HCT116 (cell line): ENCODE measurements at regions not wholly inside any gene's neighbourhood (a gene's known extent, or its start where the extent isn't known, plus 50 kb on each side); places are given as distances from the start of the nearest gene placed in this dataset.

ENCODE experiments used
- ATAC-seq: fragments of 200-7000 bp; cut with Tn5 transposase; 2 replicates; pipeline ENCODE4 v1.9.1; 2020; ENCODE audit warnings: mild to moderate bottlenecking, moderate library complexity
- BruUV-seq: library from RNA; stranded (reverse); fragments of 400-500 nt; replicated peaks from 2 replicates; lab custom pipeline; 2021; lab: Mats Ljungman, UMichigan
- CTCF ChIA-PET: fragments of 300-600 bp; sonication (Branson Sonifier 250); formaldehyde crosslinking; loops from one replicate; lab custom pipeline; 2021; ENCODE audit warnings: antibody characterized with exemption; lab: Charles Lee
- POLR2A ChIA-PET: fragments of 300-600, 350-600 bp; sonication (Branson Sonifier 250); formaldehyde crosslinking; loops from one replicate; lab custom pipeline; 2021; ENCODE audit warnings: antibody characterized with exemption; lab: Charles Lee
- RAD21 ChIA-PET, 2 experiments: fragments of 300-600 bp; sonication (Branson Sonifier 250); formaldehyde crosslinking; loops; one replicate each; lab custom pipeline; 2023; ENCODE audit warnings: low total read pairs in 2 of 2; ENCODE audit not compliant: uncharacterized antibody in 2 of 2, unreplicated experiment in 2 of 2, low non-redundant PET in 1 of 2; lab: Charles Lee
- DNase-seq: peaks from one replicate; pipeline ENCODE4 v3.0.0-alpha.2; 2010; ENCODE audit warnings: low read depth, low spot score
- H2AFZ ChIP-seq: fragments of 200-600 bp; shearing (Covaris generic), sonication (generic); 2 replicates; pipeline ENCODE4 v1.6.1; 2017; ENCODE audit warnings: low read depth, mixed run types, mixed read lengths, antibody characterized with exemption, low read length; ENCODE audit not compliant: poor library complexity, severe bottlenecking
- H3K27ac ChIP-seq: 2 replicates; pipeline ENCODE4 v1.5.1; 2012; ENCODE audit warnings: low read depth, low read length
- H3K27me3 ChIP-seq: fragments of 200-600 bp; sonication (generic); 2 replicates; pipeline ENCODE4 v1.6.1; 2016; ENCODE audit warnings: mixed run types, low read length, mixed read lengths; ENCODE audit not compliant: insufficient read depth
- H3K36me3 ChIP-seq, 2 experiments: fragments of 200-500 bp in 1 of 2; fragments of 200-600 bp in 1 of 2; sonication (Bioruptor generic) in 1 of 2; sonication (generic) in 1 of 2; 2 replicates each; pipeline versions ENCODE4 v1.5.1 to v1.6.1; 2014 to 2016; ENCODE audit warnings: low read length in 2 of 2, inconsistent platforms in 1 of 2, mixed read lengths in 1 of 2, mixed run types in 1 of 2; ENCODE audit not compliant: insufficient read depth in 2 of 2, control insufficient read depth in 1 of 2
- H3K4me1 ChIP-seq, 2 experiments: fragments of 200-600 bp in 1 of 2; sonication (generic) in 1 of 2; 2 replicates each; pipeline versions ENCODE4 v1.5.1 to v1.6.1; 2012 to 2017; ENCODE audit warnings: low read length in 2 of 2, inconsistent platforms in 1 of 2, mild to moderate bottlenecking in 1 of 2, mixed read lengths in 1 of 2, mixed run types in 1 of 2, moderate library complexity in 1 of 2; ENCODE audit not compliant: insufficient read depth in 2 of 2, control insufficient read depth in 1 of 2
- H3K4me2 ChIP-seq: fragments of 200-600 bp; sonication (generic); 2 replicates; pipeline ENCODE4 v1.6.1; 2017; ENCODE audit warnings: mixed run types, low read length, mixed read lengths
- H3K4me3 ChIP-seq, 2 experiments: fragments of 200-600 bp in 1 of 2; sonication (generic) in 1 of 2; replicated peaks in 1 of 2; 2 replicates each; pipeline ENCODE4 v1.5.1; 2011 to 2016; ENCODE audit warnings: low read length in 2 of 2, control low read depth in 1 of 2, low read depth in 1 of 2, mild to moderate bottlenecking in 1 of 2, mixed read lengths in 1 of 2, mixed run types in 1 of 2
- H3K79me2 ChIP-seq: fragments of 200-600 bp; sonication (generic); 2 replicates; pipeline ENCODE4 v1.6.1; 2017; ENCODE audit warnings: mild to moderate bottlenecking, mixed run types, low read length, moderate library complexity, mixed read lengths; ENCODE audit not compliant: insufficient read depth
- H3K9ac ChIP-seq: fragments of 200-600 bp; sonication (generic); 2 replicates; pipeline ENCODE4 v1.6.1; 2016; ENCODE audit warnings: low read length, mixed read lengths
- H3K9me2 ChIP-seq: fragments of 200-600 bp; sonication (generic), shearing (Covaris generic); 2 replicates; pipeline ENCODE4 v1.6.1; 2017; ENCODE audit warnings: mixed run types, mild to moderate bottlenecking, moderate library complexity; ENCODE audit not compliant: insufficient read depth
- H3K9me3 ChIP-seq, 2 experiments: fragments of 200-500 bp in 1 of 2; fragments of 200-600 bp in 1 of 2; sonication (Bioruptor generic) in 1 of 2; sonication (generic) in 1 of 2; 2 replicates each; pipeline ENCODE4 v1.6.1; 2014 to 2017; ENCODE audit warnings: low read length in 2 of 2, mixed read lengths in 2 of 2, inconsistent platforms in 1 of 2, low read depth in 1 of 2, mild to moderate bottlenecking in 1 of 2, mixed run types in 1 of 2, moderate library complexity in 1 of 2; ENCODE audit not compliant: control insufficient read depth in 1 of 2, insufficient read depth in 1 of 2
- H4K20me1 ChIP-seq: fragments of 200-600 bp; sonication (generic), shearing (Covaris generic); 2 replicates; pipeline ENCODE4 v1.6.1; 2017; ENCODE audit warnings: mixed run types, mild to moderate bottlenecking, moderate library complexity; ENCODE audit not compliant: insufficient read depth
- CBX3 ChIP-seq: IDR thresholded peaks from 2 replicates; pipeline ENCODE4 v1.6.1; 2012; ENCODE audit warnings: low read depth
- CEBPB ChIP-seq: IDR thresholded peaks from 2 replicates; pipeline ENCODE4 v1.6.1; 2012; ENCODE audit warnings: low read depth
- EGR1 ChIP-seq: IDR thresholded peaks from 2 replicates; pipeline ENCODE4 v1.6.1; 2012; ENCODE audit warnings: low read depth
- ELF1 ChIP-seq: IDR thresholded peaks from 2 replicates; pipeline ENCODE4 v1.6.1; 2012; ENCODE audit warnings: low read depth, borderline replicate concordance
- EZH2phosphoT487 ChIP-seq: fragments of 200-600 bp; IDR thresholded peaks from 2 replicates; pipeline ENCODE4 v1.6.1; 2018; ENCODE audit warnings: antibody characterized with exemption, borderline replicate concordance
- POLR2AphosphoS5 ChIP-seq: IDR thresholded peaks from 2 replicates; pipeline ENCODE4 v1.6.1; 2011; ENCODE audit warnings: mild to moderate bottlenecking, low read depth, low read length, moderate library complexity
- RAD21 ChIP-seq: IDR thresholded peaks from 2 replicates; pipeline ENCODE4 v1.6.1; 2012; ENCODE audit warnings: low read depth, mild to moderate bottlenecking
- TCF7L2 ChIP-seq: IDR thresholded peaks from 2 replicates; pipeline ENCODE4 v1.7.0; 2011; ENCODE audit warnings: borderline replicate concordance, inconsistent platforms; ENCODE audit not compliant: insufficient read depth, insufficient read length; ENCODE audit errors: extremely low read depth
- ZFX ChIP-seq: fragments of 450-650 bp; IDR thresholded peaks from 2 replicates; pipeline ENCODE4 v1.6.1; 2017
- intact Hi-C: fragments of 100-400 bp; cut with micrococcal nuclease; formaldehyde crosslinking; loops from 2 replicates; pipeline ENCODE4 v1.10.0; 2022
- TF ChIP-seq, protein P1 (sequence below): IDR thresholded peaks from 2 replicates; pipeline ENCODE4 v1.6.1; 2012

DNA sequence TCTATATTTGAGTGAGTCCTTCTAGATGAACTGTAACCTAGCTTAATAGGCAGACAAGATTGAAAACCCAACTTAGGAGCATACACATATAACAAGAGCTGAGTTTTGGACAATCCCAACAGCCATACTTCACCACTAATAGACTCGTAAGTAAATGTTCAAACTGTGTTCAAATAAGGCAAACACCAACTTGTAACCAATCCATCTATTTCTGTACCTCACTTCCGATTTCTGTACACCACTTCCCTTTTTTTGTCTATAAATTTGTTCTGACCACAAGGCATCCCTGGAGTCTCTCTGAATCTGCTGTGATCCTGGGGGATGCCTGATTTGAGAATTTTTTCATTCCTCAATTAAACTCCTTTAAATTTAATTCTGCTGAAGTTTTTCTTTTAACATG lies 1149.1 kb upstream of the NRXN1 start:
- Histone ChIP-seq H3K36me3 (no peaks in the 10 kb centered on the region), H3K4me1 (no peaks in the 10 kb centered on the region), H3K4me2 (no peak overlapping the region), H3K9me3 (no peaks in the 10 kb centered on the region), H3K79me2 (no peaks in the 10 kb centered on the region), H2AFZ (no peak overlapping the region), H3K9ac (no peak overlapping the region), H3K27ac (no peak overlapping the region), H3K27me3 (no peaks in the 10 kb centered on the region), H4K20me1 (no peaks in the 10 kb centered on the region), H3K4me3 (no peak overlapping the region), H3K9me2 (no peaks in the 10 kb centered on the region)
- RAD21 ChIA-PET, result no interaction called here
- BruUV-seq, result no TSS peak
- intact Hi-C loops, result no loop called here
- POLR2A ChIA-PET, result no interaction called here
- ATAC-seq (no peak), DNase-seq (no peak)
- TF ChIP-seq EGR1 (no peak), TCF7L2 (no peak), RAD21 (no peak), POLR2AphosphoS5 (no peak), CEBPB (no peak), ZFX (no peak), ELF1 (no peak), CBX3 (no peak)
- TF ChIP-seq, protein P1, sequence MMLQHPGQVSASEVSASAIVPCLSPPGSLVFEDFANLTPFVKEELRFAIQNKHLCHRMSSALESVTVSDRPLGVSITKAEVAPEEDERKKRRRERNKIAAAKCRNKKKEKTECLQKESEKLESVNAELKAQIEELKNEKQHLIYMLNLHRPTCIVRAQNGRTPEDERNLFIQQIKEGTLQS, result no peak
- CTCF ChIA-PET, result no interaction called here

DNA sequence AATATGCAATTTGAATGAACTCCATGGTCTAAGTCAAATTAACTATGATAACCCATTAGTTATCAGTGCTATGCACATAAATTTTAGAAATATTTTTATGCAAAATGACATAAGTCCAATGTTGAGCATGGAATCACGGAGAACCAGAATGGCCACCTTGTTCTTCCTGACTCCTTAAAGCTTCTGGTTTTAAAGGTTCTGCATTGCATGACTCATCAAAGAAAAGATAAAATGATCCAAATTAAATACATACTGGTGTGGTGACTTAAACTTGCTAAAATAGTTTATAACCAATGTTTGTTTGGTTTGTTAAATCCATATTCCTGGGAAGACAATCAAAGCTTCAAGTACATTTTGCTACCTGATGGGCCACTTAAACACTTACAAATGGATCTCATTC lies 1146.9 kb upstream of the NRXN1 start:
- BruUV-seq, result no TSS peak
- H3K4me1 ChIP-seq, result no peaks in the 10 kb centered on the region
- no peak for DNase-seq
- RAD21 ChIA-PET, result no interaction called here
- intact Hi-C loops, result no loop called here
- no peaks in the 10 kb centered on the region for H3K36me3 ChIP-seq
- TF ChIP-seq, protein P1, result no peak
- TF ChIP-seq EZH2phosphoT487, result no peak
- TF ChIP-seq, all 23 proteins: peak for 0
- no peak overlapping the region for H3K27ac ChIP-seq
- no peaks in the 10 kb centered on the region for H4K20me1 ChIP-seq
- ChIA-PET CTCF (no interaction called here), POLR2A (no interaction called here)
- H3K9me3 ChIP-seq, result no peaks in the 10 kb centered on the region
- H3K9ac ChIP-seq, result no peak overlapping the region
- no peak overlapping the region for H2AFZ ChIP-seq
- no peak for ATAC-seq
- H3K9me2 ChIP-seq, result no peaks in the 10 kb centered on the region
- H3K4me2 ChIP-seq, result no peak overlapping the region
- no peaks in the 10 kb centered on the region for H3K79me2 ChIP-seq
- H3K27me3 ChIP-seq, result no peaks in the 10 kb centered on the region
- no peak overlapping the region for H3K4me3 ChIP-seq
